Endodermal cell (in vitro differentiated cells): ENCODE measurements at regions not wholly inside any gene's neighbourhood (a gene's known extent, or its start where the extent isn't known, plus 50 kb on each side); places are given as distances from the start of the nearest gene placed in this dataset.
"Not testable (repeated sequence)": the region's sequence is repeated elsewhere in the genome, so short reads cannot be mapped to it uniquely, and the experiment has no call there.

ENCODE experiments used
- DNase-seq: peaks from one replicate; pipeline ENCODE4 v3.0.0-alpha.2; 2017
- H3K27ac ChIP-seq: 2 replicates; pipeline ENCODE4 v1.5.1; 2013; ENCODE audit warnings: mild to moderate bottlenecking, low read depth, low read length, moderate library complexity
- H3K27me3 ChIP-seq: 2 replicates; pipeline ENCODE4 v1.6.1; 2013; ENCODE audit warnings: mild to moderate bottlenecking, low read length, moderate library complexity; ENCODE audit not compliant: insufficient read depth, control insufficient read depth, poor library complexity, severe bottlenecking
- H3K36me3 ChIP-seq: 2 replicates; pipeline ENCODE4 v1.7.0; 2013; ENCODE audit warnings: mild to moderate bottlenecking, low read length, moderate library complexity; ENCODE audit not compliant: control insufficient read depth, insufficient read depth
- H3K4me1 ChIP-seq: one replicate; pipeline ENCODE4 v1.7.0; 2013; ENCODE audit warnings: low read length; ENCODE audit not compliant: control insufficient read depth, insufficient read depth
- H3K4me3 ChIP-seq: 2 replicates; pipeline ENCODE4 v1.5.1; 2013; ENCODE audit warnings: mild to moderate bottlenecking, low read length, moderate library complexity
- H3K9ac ChIP-seq: 2 replicates; pipeline ENCODE4 v1.6.1; 2013; ENCODE audit warnings: mild to moderate bottlenecking, low read length, moderate library complexity; ENCODE audit not compliant: poor library complexity, severe bottlenecking; ENCODE audit errors: extremely low read depth
- H3K9me3 ChIP-seq: 2 replicates; pipeline ENCODE4 v1.6.1; 2013; ENCODE audit warnings: mild to moderate bottlenecking, low read length, moderate library complexity; ENCODE audit not compliant: control insufficient read depth
- H3K27ac Mint-ChIP-seq: 2 replicates; pipeline ENCODE4 v1.8.0; 2020; ENCODE audit warnings: mixed read lengths
- H3K27me3 Mint-ChIP-seq: 2 replicates; pipeline ENCODE4 v1.8.0; 2021; ENCODE audit warnings: mild to moderate bottlenecking, mixed read lengths; ENCODE audit not compliant: insufficient read depth
- H3K36me3 Mint-ChIP-seq: 2 replicates; pipeline ENCODE4 v1.8.0; 2020; ENCODE audit warnings: low read depth, mixed read lengths
- H3K4me1 Mint-ChIP-seq: 2 replicates; pipeline ENCODE4 v1.8.0; 2020; ENCODE audit warnings: mixed read lengths
- H3K4me3 Mint-ChIP-seq: 2 replicates; pipeline ENCODE4 v1.8.0; 2020; ENCODE audit warnings: mild to moderate bottlenecking, moderate library complexity, mixed read lengths
- H3K9me3 Mint-ChIP-seq: 2 replicates; pipeline ENCODE4 v1.8.0; 2020; ENCODE audit warnings: mild to moderate bottlenecking, mixed read lengths
- CTCF ChIP-seq: fragments of 200-600 bp; sonication (generic); conservative IDR thresholded peaks from 2 replicates; pipeline ENCODE4 v1.5.0; 2021; ENCODE audit warnings: antibody characterized with exemption, mild to moderate bottlenecking
- WGBS, 2 experiments: methylation state at CpG; one replicate each; pipeline versions ENCODE4 v1.1.5 to v1.1.7; 2013; ENCODE audit warnings: missing lambda C conversion rate in 2 of 2, mixed read lengths in 1 of 2; ENCODE audit not compliant: insufficient coverage in 1 of 2, insufficient read length in 1 of 2; 5-methylcytosine and 5-hydroxymethylcytosine counted together

GRCh38 chr14:83004456-83005006, 1470.9 kb upstream of the SEL1L start:
- no peaks in the 10 kb centered on the region for H3K27me3 Mint-ChIP-seq
- no peak for TF ChIP-seq CTCF
- peak; percentile 51 for DNase-seq
- Histone ChIP-seq H3K36me3 (no peaks in the 10 kb centered on the region), H3K9me3 (peaks cover 24% of the 10 kb centered on the region), H3K4me1 (no peaks in the 10 kb centered on the region), H3K4me3 (no peak overlapping the region), H3K27me3 (no peaks in the 10 kb centered on the region), H3K27ac (no peak overlapping the region), H3K9ac (no peak overlapping the region)
- peaks cover 5% of the 10 kb centered on the region for H3K36me3 Mint-ChIP-seq
- H3K9me3 Mint-ChIP-seq = peaks cover 21% of the 10 kb centered on the region
- H3K4me1 Mint-ChIP-seq = peaks cover 23% of the 10 kb centered on the region
- H3K4me3 Mint-ChIP-seq = no peak overlapping the region
- WGBS, 2 experiments = 86% methylated on average over 2 of the region's 2 CpGs; no CpG with 5 or more reads in 1 of the 2 experiments
- H3K27ac Mint-ChIP-seq = no peak overlapping the region

GRCh38 chr14:83006121-83006670, 1472.5 kb upstream of the SEL1L start:
- DNase-seq = peak; percentile 41
- H3K4me1 Mint-ChIP-seq = peaks cover 23% of the 10 kb centered on the region
- Histone ChIP-seq H3K4me3 (no peak overlapping the region), H3K9ac (no peak overlapping the region), H3K9me3 (peaks cover 31% of the 10 kb centered on the region), H3K27ac (no peak overlapping the region), H3K27me3 (no peaks in the 10 kb centered on the region), H3K36me3 (no peaks in the 10 kb centered on the region), H3K4me1 (no peaks in the 10 kb centered on the region)
- WGBS, 2 experiments = 59% methylated on average over 1 of the region's 1 CpG; no CpG with 5 or more reads in 1 of the 2 experiments
- peaks cover 37% of the 10 kb centered on the region for H3K9me3 Mint-ChIP-seq
- H3K36me3 Mint-ChIP-seq = peaks cover 5% of the 10 kb centered on the region
- no peaks in the 10 kb centered on the region for H3K27me3 Mint-ChIP-seq
- no peak overlapping the region for H3K27ac Mint-ChIP-seq
- no peak overlapping the region for H3K4me3 Mint-ChIP-seq
- TF ChIP-seq CTCF = no peak

- H3K27ac Mint-ChIP-seq, H3K27ac ChIP-seq, H3K4me3 ChIP-seq, H3K27me3 ChIP-seq, H3K4me3 Mint-ChIP-seq, H3K36me3 Mint-ChIP-seq, DNase-seq, H3K4me1 ChIP-seq, H3K9ac ChIP-seq, H3K27me3 Mint-ChIP-seq, H3K36me3 ChIP-seq: not testable (repeated sequence)
- WGBS, 2 experiments = 97% methylated on average over 6 of the region's 7 CpGs; no CpG with 5 or more reads in 1 of the 2 experiments
- H3K9me3 Mint-ChIP-seq = peaks cover 37% of the 10 kb centered on the region
- H3K9me3 ChIP-seq = peaks cover 31% of the 10 kb centered on the region
- H3K4me1 Mint-ChIP-seq = peaks cover 23% of the 10 kb centered on the region
Measured at GRCh38 chr14:83007052-83007451, 1473.4 kb upstream of the SEL1L start.
